H9 (cell line): ENCODE measurements at regions not wholly inside any gene's neighbourhood (a gene's known extent, or its start where the extent isn't known, plus 50 kb on each side); places are given as distances from the start of the nearest gene placed in this dataset.

Source experiments
- DNase-seq: peaks from one replicate; pipeline ENCODE4 v3.0.0-alpha.2; 2017
- H2AFZ ChIP-seq: one replicate; pipeline ENCODE4 v1.6.1; 2013; ENCODE audit warnings: mild to moderate bottlenecking, low read length, control low read depth, moderate library complexity
- H2AK5ac ChIP-seq: 2 replicates; pipeline ENCODE4 v1.6.1; 2013; ENCODE audit warnings: low read length, control low read depth, mixed read lengths; ENCODE audit not compliant: insufficient read length
- H2BK120ac ChIP-seq: one replicate; pipeline ENCODE4 v1.6.1; 2013; ENCODE audit warnings: low read depth, mild to moderate bottlenecking, low read length, control low read depth, inconsistent platforms; ENCODE audit not compliant: poor library complexity, severe bottlenecking
- H2BK12ac ChIP-seq: 2 replicates; pipeline ENCODE4 v1.6.1; 2013; ENCODE audit warnings: low read length, control low read depth, mixed read lengths, low read depth; ENCODE audit not compliant: insufficient read length
- H2BK15ac ChIP-seq: 2 replicates; pipeline ENCODE4 v1.6.1; 2013; ENCODE audit warnings: low read depth, low read length, control low read depth
- H2BK20ac ChIP-seq: one replicate; pipeline ENCODE4 v1.6.1; 2013; ENCODE audit warnings: low read depth, mild to moderate bottlenecking, low read length, control low read depth, inconsistent platforms; ENCODE audit not compliant: poor library complexity, severe bottlenecking
- H2BK5ac ChIP-seq: 2 replicates; pipeline ENCODE4 v1.6.1; 2013; ENCODE audit warnings: low read length, control low read depth, mixed read lengths; ENCODE audit not compliant: insufficient read length
- H3K14ac ChIP-seq: 2 replicates; pipeline ENCODE4 v1.6.1; 2013; ENCODE audit warnings: low read length, control low read depth; ENCODE audit not compliant: insufficient read depth
- H3K18ac ChIP-seq: 2 replicates; pipeline ENCODE4 v1.6.1; 2013; ENCODE audit warnings: low read depth, mild to moderate bottlenecking, mixed read lengths, low read length, control low read depth; ENCODE audit not compliant: insufficient read length
- H3K23ac ChIP-seq: 2 replicates; pipeline ENCODE4 v1.6.1; 2013; ENCODE audit warnings: low read length, control low read depth, mixed read lengths, low read depth; ENCODE audit not compliant: insufficient read length
- H3K23me2 ChIP-seq: 2 replicates; pipeline ENCODE4 v1.6.1; 2013; ENCODE audit warnings: low read depth, mild to moderate bottlenecking, mixed read lengths, low read length, control low read depth; ENCODE audit not compliant: insufficient read length, poor library complexity, severe bottlenecking
- H3K27ac ChIP-seq: 2 replicates; pipeline ENCODE4 v1.5.1; 2013; ENCODE audit warnings: low read length, control low read depth, mixed read lengths, low read depth; ENCODE audit not compliant: insufficient read length
- H3K27me3 ChIP-seq: 2 replicates; pipeline ENCODE4 v1.6.1; 2013; ENCODE audit warnings: low read length, control low read depth, inconsistent platforms; ENCODE audit not compliant: insufficient read depth
- H3K4ac ChIP-seq: 2 replicates; pipeline ENCODE4 v1.6.1; 2013; ENCODE audit warnings: low read depth, mild to moderate bottlenecking, control low read depth, inconsistent platforms, low read length, moderate library complexity
- H3K4me1 ChIP-seq: 2 replicates; pipeline ENCODE4 v1.6.1; 2013; ENCODE audit warnings: low read length, control low read depth, inconsistent platforms; ENCODE audit not compliant: insufficient read depth
- H3K4me2 ChIP-seq: 2 replicates; pipeline ENCODE4 v1.6.1; 2013; ENCODE audit warnings: low read length, control low read depth, mixed read lengths; ENCODE audit not compliant: insufficient read length, insufficient read depth
- H3K56ac ChIP-seq: 2 replicates; pipeline ENCODE4 v1.6.1; 2013; ENCODE audit warnings: low read depth, mild to moderate bottlenecking, mixed read lengths, low read length, control low read depth; ENCODE audit not compliant: insufficient read length
- H3K79me1 ChIP-seq: 2 replicates; pipeline ENCODE4 v1.6.1; 2013; ENCODE audit warnings: low read depth, mild to moderate bottlenecking, moderate library complexity, low read length, control low read depth, inconsistent platforms; ENCODE audit not compliant: insufficient read depth, poor library complexity, severe bottlenecking
- H3K79me2 ChIP-seq: 2 replicates; pipeline ENCODE4 v1.6.1; 2013; ENCODE audit warnings: low read length, control low read depth, inconsistent platforms; ENCODE audit not compliant: insufficient read depth
- H3K9ac ChIP-seq: 2 replicates; pipeline ENCODE4 v1.6.1; 2013; ENCODE audit warnings: low read length, control low read depth, mixed read lengths; ENCODE audit not compliant: insufficient read length; ENCODE audit errors: extremely low read depth
- H3K9me3 ChIP-seq: one replicate; pipeline ENCODE4 v1.6.1; 2013; ENCODE audit warnings: low read depth, low read length, inconsistent platforms; ENCODE audit not compliant: control insufficient read depth
- H3T11ph ChIP-seq: one replicate; pipeline ENCODE4 v1.6.1; 2013; ENCODE audit warnings: mild to moderate bottlenecking, low read length, control low read depth, inconsistent platforms
- H4K20me1 ChIP-seq: one replicate; pipeline ENCODE4 v1.6.1; 2013; ENCODE audit not compliant: control insufficient read depth, insufficient read length, insufficient read depth
- H4K5ac ChIP-seq: 2 replicates; pipeline ENCODE4 v1.6.1; 2013; ENCODE audit warnings: low read depth, mild to moderate bottlenecking, mixed read lengths, low read length, control low read depth; ENCODE audit not compliant: insufficient read length
- H4K8ac ChIP-seq: replicated peaks from 2 replicates; pipeline ENCODE4 v1.6.1; 2013; ENCODE audit warnings: low read length, control low read depth, mixed read lengths, low read depth; ENCODE audit not compliant: insufficient read length
- H4K91ac ChIP-seq: 2 replicates; pipeline ENCODE4 v1.6.1; 2013; ENCODE audit warnings: low read depth, mild to moderate bottlenecking, moderate library complexity, mixed read lengths, low read length, control low read depth; ENCODE audit not compliant: insufficient read length
- H3K27ac Mint-ChIP-seq, 3 experiments: 2 replicates in 2 of 3; 3 replicates in 1 of 3; pipeline ENCODE4 v1.8.0; 2020 to 2021; ENCODE audit warnings: mixed read lengths in 3 of 3, mild to moderate bottlenecking in 1 of 3, moderate library complexity in 1 of 3
- H3K27me3 Mint-ChIP-seq: 2 replicates; pipeline ENCODE4 v1.8.0; 2021; ENCODE audit warnings: low read depth, mild to moderate bottlenecking, moderate library complexity, mixed read lengths
- H3K36me3 Mint-ChIP-seq, 3 experiments: 2 replicates in 2 of 3; 3 replicates in 1 of 3; pipeline ENCODE4 v1.8.0; 2020 to 2021; ENCODE audit warnings: low read depth in 3 of 3, mixed read lengths in 3 of 3; ENCODE audit not compliant: insufficient read depth in 1 of 3
- H3K4me1 Mint-ChIP-seq, 2 experiments: 2 replicates each; pipeline ENCODE4 v1.8.0; 2020; ENCODE audit warnings: mixed read lengths in 2 of 2
- H3K4me3 Mint-ChIP-seq, 2 experiments: 2 replicates in 1 of 2; 3 replicates in 1 of 2; pipeline ENCODE4 v1.8.0; 2020 to 2021; ENCODE audit warnings: mild to moderate bottlenecking in 2 of 2, mixed read lengths in 2 of 2, moderate library complexity in 1 of 2
- H3K9me3 Mint-ChIP-seq, 2 experiments: 2 replicates in 1 of 2; 3 replicates in 1 of 2; pipeline ENCODE4 v1.8.0; 2020; ENCODE audit warnings: mild to moderate bottlenecking in 2 of 2, mixed read lengths in 2 of 2, moderate library complexity in 1 of 2
- CTCF ChIP-seq: fragments of 200-600 bp; sonication (generic); conservative IDR thresholded peaks from 3 replicates; pipeline ENCODE4 v1.8.0; 2021; ENCODE audit warnings: antibody characterized with exemption, mild to moderate bottlenecking
- WGBS: extraction: QIAGEN DNeasy Blood & Tissue Kit; methylation state at CpG from one replicate; pipeline ENCODE4 v1.1.7; 2013; ENCODE audit warnings: missing lambda C conversion rate, low lambda C conversion rate, mixed read lengths; ENCODE audit not compliant: insufficient read length; ENCODE audit errors: extremely low coverage; 5-methylcytosine and 5-hydroxymethylcytosine counted together

GRCh38 chr18:71729611-71730010, 814.5 kb downstream of the CBLN2 start:
- WGBS, result no CpG with 5 or more reads among the region's 2 CpGs
- no peaks in the 10 kb centered on the region for H3K79me2 ChIP-seq
- no peak overlapping the region for H2BK15ac ChIP-seq
- H3K9ac ChIP-seq, result no peak overlapping the region
- no peak overlapping the region for H4K91ac ChIP-seq
- Mint-ChIP-seq H3K4me1 (no peaks in the 10 kb centered on the region), H3K36me3 (no peaks in the 10 kb centered on the region), H3K27ac (no peak overlapping the region), H3K27me3 (peaks cover 3% of the 10 kb centered on the region), H3K9me3 (no peaks in the 10 kb centered on the region), H3K4me3 (no peak overlapping the region)
- H3K23ac ChIP-seq, result no peak overlapping the region
- no peak overlapping the region for H3K14ac ChIP-seq
- no peak for TF ChIP-seq CTCF
- H3K9me3 ChIP-seq, result no peaks in the 10 kb centered on the region
- H4K5ac ChIP-seq, result no peak overlapping the region
- H3K4me2 ChIP-seq, result no peak overlapping the region
- H3K4ac ChIP-seq, result no peak overlapping the region
- no peak overlapping the region for H2AK5ac ChIP-seq
- no peaks in the 10 kb centered on the region for H4K20me1 ChIP-seq
- H3K4me1 ChIP-seq, result no peaks in the 10 kb centered on the region
- H4K8ac ChIP-seq, result no peak overlapping the region
- H2BK20ac ChIP-seq, result no peak overlapping the region
- H3K79me1 ChIP-seq, result no peaks in the 10 kb centered on the region
- no peak overlapping the region for H2BK12ac ChIP-seq
- H2AFZ ChIP-seq, result no peak overlapping the region
- no peak overlapping the region for H3K56ac ChIP-seq
- H3T11ph ChIP-seq, result no peak overlapping the region
- no peak overlapping the region for H3K18ac ChIP-seq
- no peak for DNase-seq
- H3K27ac ChIP-seq, result no peak overlapping the region
- H2BK120ac ChIP-seq, result no peak overlapping the region
- H3K27me3 ChIP-seq, result no peaks in the 10 kb centered on the region
- no peak overlapping the region for H2BK5ac ChIP-seq
- no peaks in the 10 kb centered on the region for H3K23me2 ChIP-seq
